Mesothelial cell of epicardium (in vitro differentiated cells): ENCODE measurements at regions not wholly inside any gene's neighbourhood (a gene's known extent, or its start where the extent isn't known, plus 50 kb on each side); places are given as distances from the start of the nearest gene placed in this dataset.
"Not testable (repeated sequence)": the region's sequence is repeated elsewhere in the genome, so short reads cannot be mapped to it uniquely, and the experiment has no call there.

Experiments
- DNase-seq, 2 experiments: peaks; one replicate each; pipeline ENCODE4 v3.0.0; 2021; ENCODE audit warnings: low spot score in 2 of 2; ENCODE audit not compliant: unreplicated experiment in 2 of 2
- H3K27ac Mint-ChIP-seq: 2 replicates; pipeline ENCODE4 v1.8.0; 2021; ENCODE audit warnings: mixed read lengths
- H3K27me3 Mint-ChIP-seq: 2 replicates; pipeline ENCODE4 v1.8.0; 2021; ENCODE audit warnings: low read depth, mixed read lengths
- H3K36me3 Mint-ChIP-seq: 2 replicates; pipeline ENCODE4 v1.8.0; 2021; ENCODE audit warnings: mixed read lengths
- H3K4me1 Mint-ChIP-seq: 2 replicates; pipeline ENCODE4 v1.8.0; 2021; ENCODE audit warnings: mixed read lengths
- H3K4me3 Mint-ChIP-seq: 2 replicates; pipeline ENCODE4 v1.8.0; 2021; ENCODE audit warnings: mild to moderate bottlenecking, moderate library complexity, mixed read lengths
- H3K9me3 Mint-ChIP-seq: 2 replicates; pipeline ENCODE4 v1.8.0; 2021; ENCODE audit warnings: mixed read lengths
- CTCF ChIP-seq: fragments of 200-600 bp; sonication (generic); IDR thresholded peaks from one replicate; pipeline ENCODE4 v1.5.0; 2021; ENCODE audit warnings: antibody characterized with exemption; ENCODE audit not compliant: unreplicated experiment

- no peaks in the 10 kb centered on the region for H3K27me3 Mint-ChIP-seq
- H3K9me3 Mint-ChIP-seq: peaks cover 18% of the 10 kb centered on the region
- no peak overlapping the region for H3K27ac Mint-ChIP-seq
- no peak overlapping the region for H3K4me3 Mint-ChIP-seq
- peaks cover 3% of the 10 kb centered on the region for H3K36me3 Mint-ChIP-seq
- H3K4me1 Mint-ChIP-seq: peaks cover 16% of the 10 kb centered on the region
- DNase-seq: no peak
- no peak for TF ChIP-seq CTCF
These were observed 128.7 kb upstream of the COL5A2 start for GRCh38 chr2:189308056-189308790.

- H3K27ac Mint-ChIP-seq: no peak overlapping the region
- H3K9me3 Mint-ChIP-seq: peaks cover 26% of the 10 kb centered on the region
- no peak overlapping the region for H3K4me3 Mint-ChIP-seq
- no peak for TF ChIP-seq CTCF
- no peaks in the 10 kb centered on the region for H3K27me3 Mint-ChIP-seq
- H3K4me1 Mint-ChIP-seq: peaks cover 16% of the 10 kb centered on the region
- DNase-seq: no peak
- H3K36me3 Mint-ChIP-seq: peaks cover 8% of the 10 kb centered on the region
These were observed 129.8 kb upstream of the COL5A2 start for GRCh38 chr2:189309331-189309730.

GRCh38 chr2:189312211-189312610 lies 129.1 kb upstream of the WDR75 start:
- no peak for DNase-seq
- Mint-ChIP-seq H3K4me1 (peaks cover 16% of the 10 kb centered on the region), H3K4me3 (no peak overlapping the region), H3K36me3 (peaks cover 20% of the 10 kb centered on the region), H3K9me3 (peaks cover 40% of the 10 kb centered on the region), H3K27ac (no peak overlapping the region), H3K27me3 (no peaks in the 10 kb centered on the region)
- TF ChIP-seq CTCF: no peak

- TF ChIP-seq CTCF: no peak
- DNase-seq: no peak
- Mint-ChIP-seq H3K36me3 (peaks cover 20% of the 10 kb centered on the region), H3K4me3 (no peak overlapping the region), H3K9me3 (peaks cover 40% of the 10 kb centered on the region), H3K27ac (peak overlapping the region; percentile 43), H3K4me1 (peaks cover 16% of the 10 kb centered on the region), H3K27me3 (no peaks in the 10 kb centered on the region)
These were observed 128.6 kb upstream of the WDR75 start for GRCh38 chr2:189312643-189313042.

GRCh38 chr2:189318761-189319160 lies 122.5 kb upstream of the WDR75 start:
- H3K27ac Mint-ChIP-seq: no peak overlapping the region
- peaks cover 55% of the 10 kb centered on the region for H3K9me3 Mint-ChIP-seq

GRCh38 chr2:189319424-189319823 lies 121.8 kb upstream of the WDR75 start:
- H3K4me3 Mint-ChIP-seq, H3K4me1 Mint-ChIP-seq, H3K27me3 Mint-ChIP-seq, H3K27ac Mint-ChIP-seq, DNase-seq: not testable (repeated sequence)
- Mint-ChIP-seq H3K9me3 (peaks cover 52% of the 10 kb centered on the region), H3K36me3 (peaks cover 17% of the 10 kb centered on the region)

More at GRCh38 chr2:189318761-189319160, 122.5 kb upstream of the WDR75 start:
- Mint-ChIP-seq H3K4me3 (no peak overlapping the region), H3K27me3 (no peaks in the 10 kb centered on the region), H3K36me3 (peaks cover 22% of the 10 kb centered on the region), H3K4me1 (no peaks in the 10 kb centered on the region)
- DNase-seq: no peak
- no peak for TF ChIP-seq CTCF
